SK-N-SH (cell line): ENCODE measurements at regions not wholly inside any gene's neighbourhood (a gene's known extent, or its start where the extent isn't known, plus 50 kb on each side); places are given as distances from the start of the nearest gene placed in this dataset.

Experiments
- CTCF ChIA-PET: fragments of 300-600, 350-600 bp; formaldehyde crosslinking; extraction: SDS; loops from one replicate; lab custom pipeline; 2021; lab: Yijun Ruan, JAX
- POLR2A ChIA-PET: fragments of 350-600 bp; sonication (Branson Sonifier 250); formaldehyde crosslinking; extraction: SDS; loops from one replicate; lab custom pipeline; 2020; ENCODE audit warnings: antibody characterized with exemption, inconsistent platforms; lab: Yijun Ruan, JAX
- DNase-seq: peaks from one replicate; pipeline ENCODE4 v3.0.0; 2012
- H2AFZ ChIP-seq: fragments of 200-600 bp; sonication (generic); 2 replicates; pipeline ENCODE4 v1.8.1; 2016; ENCODE audit warnings: antibody characterized with exemption, mild to moderate bottlenecking, low read depth
- H3F3A ChIP-seq: fragments of 200-600 bp; sonication (generic); replicated peaks from 2 replicates; pipeline ENCODE3; 2016; ENCODE audit warnings: antibody characterized with exemption, mild to moderate bottlenecking; ENCODE audit not compliant: insufficient read depth
- H3K27ac ChIP-seq, 2 experiments: fragments of 200-500 bp in 1 of 2; fragments of 200-600 bp in 1 of 2; sonication (Bioruptor generic) in 1 of 2; sonication (generic), shearing (Covaris generic) in 1 of 2; 2 replicates each; pipeline versions ENCODE4 v1.5.1 to v1.6.1; 2014 to 2016; ENCODE audit warnings: low read depth in 2 of 2, inconsistent platforms in 1 of 2, low read length in 1 of 2, mild to moderate bottlenecking in 1 of 2, mixed read lengths in 1 of 2
- H3K27me3 ChIP-seq: fragments of 200-600 bp; sonication (generic), shearing (Covaris generic); 2 replicates; pipeline ENCODE4 v1.6.1; 2016; ENCODE audit warnings: mixed run types; ENCODE audit not compliant: insufficient read depth
- H3K36me3 ChIP-seq, 2 experiments: fragments of 200-500 bp in 1 of 2; fragments of 200-600 bp in 1 of 2; sonication (Bioruptor generic) in 1 of 2; sonication (generic) in 1 of 2; replicated peaks in 1 of 2; 2 replicates each; pipeline versions ENCODE3 to v1.5.1; 2014 to 2016; ENCODE audit warnings: low read length in 1 of 2, mild to moderate bottlenecking in 1 of 2; ENCODE audit not compliant: insufficient read depth in 2 of 2, control insufficient read depth in 1 of 2
- H3K4me1 ChIP-seq, 2 experiments: fragments of 200-500 bp in 1 of 2; fragments of 200-600 bp in 1 of 2; sonication (Bioruptor generic) in 1 of 2; sonication (generic), shearing (Covaris generic) in 1 of 2; 2 replicates each; pipeline versions ENCODE4 v1.5.1 to v1.6.1; 2014 to 2016; ENCODE audit warnings: low read depth in 1 of 2, low read length in 1 of 2, mixed run types in 1 of 2; ENCODE audit not compliant: insufficient read depth in 2 of 2, control insufficient read depth in 1 of 2
- H3K4me2 ChIP-seq: fragments of 200-600 bp; sonication (generic), shearing (Covaris generic); 2 replicates; pipeline ENCODE4 v1.6.1; 2017; ENCODE audit warnings: mixed run types
- H3K4me3 ChIP-seq, 2 experiments: fragments of 200-500 bp in 1 of 2; fragments of 200-600 bp in 1 of 2; sonication (Bioruptor generic) in 1 of 2; sonication (generic), shearing (Covaris generic) in 1 of 2; 2 replicates each; pipeline versions ENCODE4 v1.5.1 to v1.8.1; 2014 to 2016; ENCODE audit warnings: low read depth in 2 of 2, inconsistent platforms in 1 of 2, low read length in 1 of 2, mild to moderate bottlenecking in 1 of 2, mixed read lengths in 1 of 2, moderate library complexity in 1 of 2
- H3K79me2 ChIP-seq: fragments of 200-600 bp; sonication (generic); 2 replicates; pipeline ENCODE4 v1.8.1; 2017; ENCODE audit warnings: mild to moderate bottlenecking; ENCODE audit not compliant: insufficient read depth
- H3K9ac ChIP-seq: fragments of 200-600 bp; sonication (generic); 2 replicates; pipeline ENCODE4 v1.6.1; 2017; ENCODE audit warnings: mixed run types
- H3K9me2 ChIP-seq: fragments of 200-600 bp; sonication (generic); 2 replicates; pipeline ENCODE4 v1.6.1; 2017; ENCODE audit warnings: mixed run types
- H3K9me3 ChIP-seq: fragments of 200-600 bp; sonication (generic); 2 replicates; pipeline ENCODE4 v1.6.1; 2017; ENCODE audit warnings: mixed run types, mild to moderate bottlenecking, moderate library complexity
- H4K20me1 ChIP-seq: fragments of 200-600 bp; sonication (generic); 2 replicates; pipeline ENCODE4 v1.6.1; 2017; ENCODE audit warnings: mild to moderate bottlenecking, mixed run types; ENCODE audit not compliant: insufficient read depth
- CHD2 ChIP-seq: fragments of 150-350 bp; IDR thresholded peaks from 2 replicates; pipeline ENCODE4 v1.6.1; 2018; ENCODE audit warnings: low read length; ENCODE audit not compliant: partially characterized antibody
- ELF1 ChIP-seq: IDR thresholded peaks from 2 replicates; pipeline ENCODE4 v1.4.0; 2012
- EP300 ChIP-seq, 2 experiments: IDR thresholded peaks; 2 replicates each; pipeline versions ENCODE4 v1.4.0 to v1.6.1; 2012; ENCODE audit warnings: borderline replicate concordance in 1 of 2, low read depth in 1 of 2, low read length in 1 of 2
- EZH2phosphoT487 ChIP-seq: fragments of 200-600 bp; sonication (generic); IDR thresholded peaks from 2 replicates; pipeline ENCODE4 v1.6.1; 2017; ENCODE audit warnings: low read depth, mixed run types, mild to moderate bottlenecking, antibody characterized with exemption, moderate library complexity, borderline replicate concordance
- FOXJ3 ChIP-seq: sonication (generic); formaldehyde crosslinking; IDR thresholded peaks from 2 replicates; pipeline ENCODE4 v1.5.1; 2020; ENCODE audit warnings: mild to moderate bottlenecking, missing genetic modification reagents
- FOXM1 ChIP-seq: IDR thresholded peaks from 2 replicates; pipeline ENCODE4 v1.4.0; 2012; ENCODE audit warnings: low read depth, mild to moderate bottlenecking
- GABPA ChIP-seq: IDR thresholded peaks from 2 replicates; pipeline ENCODE4 v1.4.0; 2012; ENCODE audit warnings: low read depth, mild to moderate bottlenecking
- JUND ChIP-seq: IDR thresholded peaks from 2 replicates; pipeline ENCODE4 v1.4.0; 2012
- MEF2A ChIP-seq: IDR thresholded peaks from 2 replicates; pipeline ENCODE4 v1.4.0; 2012; ENCODE audit warnings: low read depth, borderline replicate concordance
- MXI1 ChIP-seq: IDR thresholded peaks from 2 replicates; pipeline ENCODE4 v1.6.1; 2012; ENCODE audit warnings: mild to moderate bottlenecking, low read depth, low read length, improper control_type of control experiment
- NRF1 ChIP-seq: IDR thresholded peaks from 2 replicates; pipeline ENCODE4 v1.6.1; 2012; ENCODE audit warnings: low read depth, mild to moderate bottlenecking, low read length
- RAD21 ChIP-seq: IDR thresholded peaks from 2 replicates; pipeline ENCODE4 v1.6.1; 2012; ENCODE audit warnings: mild to moderate bottlenecking, low read length
- RCOR1 ChIP-seq: fragments of 150-350 bp; IDR thresholded peaks from 2 replicates; pipeline ENCODE4 v1.6.1; 2017; ENCODE audit warnings: antibody characterized with exemption, low read length
- RFX5 ChIP-seq: IDR thresholded peaks from 2 replicates; pipeline ENCODE4 v1.6.1; 2012; ENCODE audit warnings: mild to moderate bottlenecking, improper control_type of control experiment, low read length
- RXRA ChIP-seq: IDR thresholded peaks from 2 replicates; pipeline ENCODE4 v1.4.0; 2012; ENCODE audit warnings: low read depth, mild to moderate bottlenecking, borderline replicate concordance
- SIN3A ChIP-seq: IDR thresholded peaks from 2 replicates; pipeline ENCODE4 v1.6.1; 2012; ENCODE audit warnings: low read depth, mild to moderate bottlenecking, low read length, moderate library complexity, borderline replicate concordance
- SMC3 ChIP-seq: IDR thresholded peaks from 2 replicates; pipeline ENCODE4 v1.6.1; 2012; ENCODE audit warnings: low read depth, low read length, improper control_type of control experiment
- TCF12 ChIP-seq: IDR thresholded peaks from 2 replicates; pipeline ENCODE4 v1.4.0; 2012
- YY1 ChIP-seq: IDR thresholded peaks from 2 replicates; pipeline ENCODE4 v1.4.0; 2012; ENCODE audit warnings: low read depth, mild to moderate bottlenecking
- WGBS: methylation state at CpG from one replicate; pipeline ENCODE4 v1.1.6; 2017; ENCODE audit warnings: low lambda C conversion rate; 5-methylcytosine and 5-hydroxymethylcytosine counted together
- TF ChIP-seq, protein P1 (sequence below): IDR thresholded peaks from 2 replicates; pipeline ENCODE4 v1.4.0; 2012; ENCODE audit warnings: low read depth, borderline replicate concordance
- TF ChIP-seq, protein P2 (sequence below): fragments of 200-600 bp; sonication (generic); IDR thresholded peaks from 2 replicates; pipeline ENCODE4 v1.6.1; 2017; ENCODE audit warnings: antibody characterized with exemption, mild to moderate bottlenecking, moderate library complexity
- TF ChIP-seq, protein P3 (sequence below): IDR thresholded peaks from 2 replicates; pipeline ENCODE4 v1.4.0; 2012; ENCODE audit warnings: low read depth

DNA sequence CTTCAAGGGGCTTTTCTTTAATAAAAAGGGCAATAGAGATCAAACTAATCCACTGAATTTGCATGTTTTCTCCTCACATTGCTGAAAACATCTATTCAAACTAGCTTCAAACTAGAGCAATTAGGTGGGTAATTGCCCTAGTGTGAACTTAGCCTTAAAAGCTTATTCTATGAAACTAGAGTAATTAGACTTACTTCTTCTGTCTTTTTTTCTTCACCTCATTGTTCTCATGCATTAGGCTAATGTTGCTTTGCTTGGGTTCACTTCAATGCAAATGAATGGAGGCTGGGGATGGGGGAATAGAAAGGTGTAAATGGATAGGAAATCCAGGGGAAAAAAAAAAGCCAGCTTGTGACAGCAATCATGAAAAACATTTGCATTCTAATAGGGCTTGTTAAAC, 414.8 kb upstream of the LMO3 start:
- ChIA-PET CTCF (no interaction called here), POLR2A (no interaction called here)
- Histone ChIP-seq H3K9me3 (no peaks in the 10 kb centered on the region), H3K27me3 (no peaks in the 10 kb centered on the region), H4K20me1 (no peaks in the 10 kb centered on the region), H2AFZ (no peak overlapping the region), H3F3A (no peaks in the 10 kb centered on the region), H3K4me1 (no peaks in the 10 kb centered on the region), H3K27ac (no peak overlapping the region), H3K4me2 (no peak overlapping the region), H3K9ac (no peak overlapping the region), H3K4me3 (no peak overlapping the region)
- no peak for DNase-seq
- TF ChIP-seq EZH2phosphoT487, result no peak
- no peak for TF ChIP-seq RXRA
- no peak for TF ChIP-seq FOXJ3 (CRISPR knock-in tag)
- TF ChIP-seq MEF2A, result no peak
- no peak for TF ChIP-seq GABPA
- TF ChIP-seq YY1, result no peak
- no peak for TF ChIP-seq SIN3A
- no peak for TF ChIP-seq RFX5
- TF ChIP-seq, protein P1, sequence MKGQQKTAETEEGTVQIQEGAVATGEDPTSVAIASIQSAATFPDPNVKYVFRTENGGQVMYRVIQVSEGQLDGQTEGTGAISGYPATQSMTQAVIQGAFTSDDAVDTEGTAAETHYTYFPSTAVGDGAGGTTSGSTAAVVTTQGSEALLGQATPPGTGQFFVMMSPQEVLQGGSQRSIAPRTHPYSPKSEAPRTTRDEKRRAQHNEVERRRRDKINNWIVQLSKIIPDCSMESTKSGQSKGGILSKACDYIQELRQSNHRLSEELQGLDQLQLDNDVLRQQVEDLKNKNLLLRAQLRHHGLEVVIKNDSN, result no peak
- no peak for TF ChIP-seq ELF1
- TF ChIP-seq, protein P2, sequence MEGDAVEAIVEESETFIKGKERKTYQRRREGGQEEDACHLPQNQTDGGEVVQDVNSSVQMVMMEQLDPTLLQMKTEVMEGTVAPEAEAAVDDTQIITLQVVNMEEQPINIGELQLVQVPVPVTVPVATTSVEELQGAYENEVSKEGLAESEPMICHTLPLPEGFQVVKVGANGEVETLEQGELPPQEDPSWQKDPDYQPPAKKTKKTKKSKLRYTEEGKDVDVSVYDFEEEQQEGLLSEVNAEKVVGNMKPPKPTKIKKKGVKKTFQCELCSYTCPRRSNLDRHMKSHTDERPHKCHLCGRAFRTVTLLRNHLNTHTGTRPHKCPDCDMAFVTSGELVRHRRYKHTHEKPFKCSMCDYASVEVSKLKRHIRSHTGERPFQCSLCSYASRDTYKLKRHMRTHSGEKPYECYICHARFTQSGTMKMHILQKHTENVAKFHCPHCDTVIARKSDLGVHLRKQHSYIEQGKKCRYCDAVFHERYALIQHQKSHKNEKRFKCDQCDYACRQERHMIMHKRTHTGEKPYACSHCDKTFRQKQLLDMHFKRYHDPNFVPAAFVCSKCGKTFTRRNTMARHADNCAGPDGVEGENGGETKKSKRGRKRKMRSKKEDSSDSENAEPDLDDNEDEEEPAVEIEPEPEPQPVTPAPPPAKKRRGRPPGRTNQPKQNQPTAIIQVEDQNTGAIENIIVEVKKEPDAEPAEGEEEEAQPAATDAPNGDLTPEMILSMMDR, result no peak
- TF ChIP-seq TCF12, result no peak
- TF ChIP-seq JUND, result no peak
- no peak for TF ChIP-seq RAD21
- no peak for TF ChIP-seq MXI1
- no peak for TF ChIP-seq CHD2
- no peak for TF ChIP-seq EP300 (IDR thresholded peaks at IDR 0.05; ENCODE audit: borderline replicate concordance in 1 of 2, low read depth in 1 of 2, low read length in 1 of 2)
- TF ChIP-seq SMC3, result no peak
- TF ChIP-seq, all 33 proteins: peak for 0
- Histone ChIP-seq H3K36me3 (no peaks in the 10 kb centered on the region), H3K79me2 (no peaks in the 10 kb centered on the region), H3K9me2 (no peaks in the 10 kb centered on the region)

DNA sequence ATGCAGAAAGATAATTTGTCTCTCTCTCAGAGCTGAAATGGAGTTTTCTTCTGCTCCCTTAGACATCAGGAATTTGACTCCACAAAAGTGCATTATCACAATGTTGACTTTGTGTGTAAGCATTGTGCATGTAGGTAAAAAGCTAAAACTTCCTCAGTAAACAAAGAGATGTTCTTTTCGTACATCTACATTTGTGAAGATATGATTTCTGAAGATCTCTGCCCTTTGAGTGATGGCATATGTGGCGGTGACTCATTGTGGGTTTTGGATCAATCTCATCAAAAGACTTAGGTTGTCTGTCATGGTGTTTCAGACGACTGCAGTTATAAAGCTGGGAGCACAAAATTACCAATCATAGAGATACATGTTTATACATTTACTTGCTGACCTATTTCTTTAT, 411.4 kb upstream of the LMO3 start:
- Histone ChIP-seq H3K27me3 (no peaks in the 10 kb centered on the region), H3K4me2 (no peak overlapping the region), H3K4me3 (no peak overlapping the region), H3K9me2 (no peaks in the 10 kb centered on the region), H3K27ac (no peak overlapping the region), H3K9ac (no peak overlapping the region), H3K36me3 (no peaks in the 10 kb centered on the region)
- CTCF ChIA-PET, result no interaction called here
- TF ChIP-seq MEF2A (no peak), GABPA (no peak), RCOR1 (no peak), FOXJ3 (CRISPR knock-in tag) (no peak), NRF1 (no peak), EZH2phosphoT487 (no peak), FOXM1 (no peak), SIN3A (no peak), RAD21 (no peak), CHD2 (no peak)
- TF ChIP-seq, protein P1, result no peak
- TF ChIP-seq, protein P3, sequence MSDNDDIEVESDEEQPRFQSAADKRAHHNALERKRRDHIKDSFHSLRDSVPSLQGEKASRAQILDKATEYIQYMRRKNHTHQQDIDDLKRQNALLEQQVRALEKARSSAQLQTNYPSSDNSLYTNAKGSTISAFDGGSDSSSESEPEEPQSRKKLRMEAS, result no peak
- TF ChIP-seq, protein P2, result no peak
- TF ChIP-seq, all 33 proteins: peak for 0
- no peaks in the 10 kb centered on the region for H3F3A ChIP-seq
- 0 out of 2 replicates have a peak, but pooled peaks cover 5% of the 10 kb centered on the region for H3K9me3 ChIP-seq
- no peaks in the 10 kb centered on the region for H3K4me1 ChIP-seq
- H3K79me2 ChIP-seq, result no peaks in the 10 kb centered on the region
- DNase-seq, result no peak
- H4K20me1 ChIP-seq, result no peaks in the 10 kb centered on the region
- 30% methylated on average over 3 of the region's 3 CpGs for WGBS
- no peak overlapping the region for H2AFZ ChIP-seq
- POLR2A ChIA-PET, result no interaction called here
